ENCODE measurements at regions not wholly inside any gene's neighbourhood (a gene's known extent, or its start where the extent isn't known, plus 50 kb on each side); places are given as distances from the start of the nearest gene placed in this dataset.

DNA sequence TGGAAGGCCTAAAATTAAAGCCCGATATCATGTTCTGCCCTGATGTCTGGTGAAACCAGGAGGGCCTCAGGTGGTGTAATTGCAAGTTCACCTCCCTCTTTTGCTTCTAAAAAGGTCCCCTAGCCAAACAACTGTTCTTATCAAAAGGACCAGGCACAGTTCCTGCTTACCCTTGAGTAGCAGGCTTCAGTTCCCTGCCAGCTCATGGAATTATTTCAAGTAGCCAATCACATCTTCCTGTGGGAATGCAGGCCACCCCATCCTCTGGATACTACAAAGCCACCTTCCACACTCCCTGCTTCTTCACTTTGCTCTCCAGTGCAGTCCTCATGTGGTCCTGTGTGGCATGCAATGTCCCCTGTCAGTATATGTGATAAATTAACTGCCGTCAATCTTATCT lies 97.7 kb upstream of the GALNT17 start:
- H3K4me3 ChIP-seq: no peak overlapping the region
- in situ Hi-C loops (cut with MboI): no loop called here
- no peak overlapping the region for H2AFZ ChIP-seq
- no peaks in the 10 kb centered on the region for H3K9me3 ChIP-seq (ENCODE audit: low read depth)
- H3K4me2 ChIP-seq (ENCODE audit: unreplicated experiment): no peak overlapping the region
- H3K9ac ChIP-seq: no peak overlapping the region
- H3K9me2 ChIP-seq (ENCODE audit: insufficient read depth): no peaks in the 10 kb centered on the region
- TF ChIP-seq EZH2phosphoT487 (IDR thresholded peaks at IDR 0.05; ENCODE audit: insufficient read depth, low read depth): no peak
- no peak for TF ChIP-seq EZH2 (IDR thresholded peaks at IDR 0.05; ENCODE audit: insufficient read depth, poor library complexity, severe bottlenecking)
- no peaks in the 10 kb centered on the region for H3K79me2 ChIP-seq (ENCODE audit: insufficient read depth)
- no peaks in the 10 kb centered on the region for H3K27me3 ChIP-seq (replicated peaks; ENCODE audit: insufficient read depth)
- no peaks in the 10 kb centered on the region for H4K20me1 ChIP-seq (ENCODE audit: insufficient read depth)
- no peak for DNase-seq
- no peaks in the 10 kb centered on the region for H3K4me1 ChIP-seq (ENCODE audit: insufficient read depth)
- no peak overlapping the region for H3K27ac ChIP-seq
- WGBS, 2 experiments (ENCODE audit: low coverage in 1 of 2, low lambda C conversion rate in 2 of 2, missing lambda C conversion rate in 2 of 2): 64 to 68% methylated on average over 2 of the region's 2 CpGs
- no peaks in the 10 kb centered on the region for H3F3A ChIP-seq (ENCODE audit: insufficient read depth)
- H3K36me3 ChIP-seq (ENCODE audit: low read depth): no peaks in the 10 kb centered on the region

DNA sequence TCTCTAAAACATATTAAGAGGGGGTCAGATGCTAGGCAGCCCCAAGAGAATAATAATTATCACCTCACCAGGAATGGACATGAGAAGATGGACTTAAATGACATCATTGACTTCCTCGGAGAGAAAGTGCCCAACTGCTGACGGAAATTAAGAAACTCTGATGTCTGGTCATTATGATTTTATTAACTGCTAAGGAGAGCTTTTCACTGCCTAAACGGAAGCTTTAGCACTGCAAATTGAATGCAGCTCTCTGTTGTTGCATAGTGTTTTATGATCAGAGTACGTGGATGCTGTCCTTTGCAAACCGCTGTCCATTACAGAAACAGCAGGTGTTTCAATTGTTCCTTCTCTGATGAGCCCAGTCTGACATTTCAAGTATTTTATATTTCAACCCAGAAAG lies 89.4 kb upstream of the GALNT17 start:
- H3K4me2 ChIP-seq (ENCODE audit: unreplicated experiment): no peak overlapping the region
- no peaks in the 10 kb centered on the region for H4K20me1 ChIP-seq (ENCODE audit: insufficient read depth)
- in situ Hi-C loops (cut with MboI): no loop called here
- H3K4me3 ChIP-seq: no peak overlapping the region
- TF ChIP-seq EZH2 (IDR thresholded peaks at IDR 0.05; ENCODE audit: insufficient read depth, poor library complexity, severe bottlenecking) (no peak), EZH2phosphoT487 (IDR thresholded peaks at IDR 0.05; ENCODE audit: insufficient read depth, low read depth) (no peak)
- no peaks in the 10 kb centered on the region for H3K4me1 ChIP-seq (ENCODE audit: insufficient read depth)
- no peaks in the 10 kb centered on the region for H3K36me3 ChIP-seq (ENCODE audit: low read depth)
- no peak overlapping the region for H2AFZ ChIP-seq
- no peaks in the 10 kb centered on the region for H3K27me3 ChIP-seq (replicated peaks; ENCODE audit: insufficient read depth)
- H3K9ac ChIP-seq: no peak overlapping the region
- no peaks in the 10 kb centered on the region for H3K9me3 ChIP-seq (ENCODE audit: low read depth)
- 25 to 28% methylated on average over 5 of the region's 5 CpGs for WGBS, 2 experiments (ENCODE audit: low coverage in 1 of 2, low lambda C conversion rate in 2 of 2, missing lambda C conversion rate in 2 of 2)
- no peak for DNase-seq
- no peaks in the 10 kb centered on the region for H3F3A ChIP-seq (ENCODE audit: insufficient read depth)
- no peaks in the 10 kb centered on the region for H3K9me2 ChIP-seq (ENCODE audit: insufficient read depth)
- H3K79me2 ChIP-seq (ENCODE audit: insufficient read depth): no peaks in the 10 kb centered on the region
- no peak overlapping the region for H3K27ac ChIP-seq

DNA sequence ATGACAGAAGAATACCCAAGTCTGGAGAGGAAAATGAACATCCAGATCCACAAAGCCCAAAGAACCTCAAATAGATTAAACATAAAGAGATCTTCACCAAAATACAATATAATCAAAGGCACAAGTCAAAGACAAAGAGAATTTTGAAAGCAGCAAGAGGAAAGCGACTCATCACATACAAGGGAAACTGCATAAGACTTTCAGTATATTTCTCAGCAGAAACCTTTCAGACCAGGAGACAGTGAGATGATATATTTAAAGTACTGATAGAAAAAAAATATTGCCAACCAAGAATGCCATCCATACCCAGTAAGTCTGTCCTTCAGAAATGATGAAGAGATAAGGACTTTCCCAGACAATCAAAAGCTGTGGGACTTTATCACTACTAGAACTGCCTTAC lies 81.5 kb upstream of the GALNT17 start:
- no peak overlapping the region for H3K27ac ChIP-seq
- H3K4me3 ChIP-seq: no peak overlapping the region
- no peak overlapping the region for H2AFZ ChIP-seq
- H3K9me2 ChIP-seq (ENCODE audit: insufficient read depth): no peaks in the 10 kb centered on the region
- no peaks in the 10 kb centered on the region for H3F3A ChIP-seq (ENCODE audit: insufficient read depth)
- H3K4me1 ChIP-seq (ENCODE audit: insufficient read depth): no peaks in the 10 kb centered on the region
- no peaks in the 10 kb centered on the region for H3K27me3 ChIP-seq (replicated peaks; ENCODE audit: insufficient read depth)
- 12 to 13% methylated on average over 1 of the region's 1 CpG for WGBS, 2 experiments (ENCODE audit: low coverage in 1 of 2, low lambda C conversion rate in 2 of 2, missing lambda C conversion rate in 2 of 2)
- H3K79me2 ChIP-seq (ENCODE audit: insufficient read depth): no peaks in the 10 kb centered on the region
- H3K9me3 ChIP-seq (ENCODE audit: low read depth): no peaks in the 10 kb centered on the region
- DNase-seq: no peak
- in situ Hi-C loops (cut with MboI): no loop called here
- no peaks in the 10 kb centered on the region for H3K36me3 ChIP-seq (ENCODE audit: low read depth)
- TF ChIP-seq EZH2phosphoT487 (IDR thresholded peaks at IDR 0.05; ENCODE audit: insufficient read depth, low read depth) (no peak), EZH2 (IDR thresholded peaks at IDR 0.05; ENCODE audit: insufficient read depth, poor library complexity, severe bottlenecking) (no peak)
- no peak overlapping the region for H3K4me2 ChIP-seq (ENCODE audit: unreplicated experiment)
- H4K20me1 ChIP-seq (ENCODE audit: insufficient read depth): no peaks in the 10 kb centered on the region
- no peak overlapping the region for H3K9ac ChIP-seq

DNA sequence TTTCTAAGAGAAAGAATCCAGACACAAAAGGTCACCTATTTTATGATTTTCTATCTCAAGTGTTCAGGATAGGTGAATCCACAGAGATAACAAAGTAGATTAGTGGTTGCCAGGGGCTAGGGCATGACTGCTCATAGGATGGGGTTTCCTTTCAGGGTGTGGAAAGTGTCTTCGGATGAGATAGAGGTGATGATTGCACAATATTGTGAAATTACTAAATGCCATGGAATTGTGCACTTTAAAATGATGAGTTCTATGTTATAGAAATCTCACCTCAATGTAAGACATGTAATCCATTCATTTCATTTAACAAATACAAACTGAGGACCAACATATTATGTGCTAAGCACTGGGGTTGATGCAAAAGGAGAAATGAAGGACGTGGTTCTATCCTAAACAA lies 76.4 kb upstream of the GALNT17 start:
- no peaks in the 10 kb centered on the region for H3F3A ChIP-seq (ENCODE audit: insufficient read depth)
- WGBS, 2 experiments (ENCODE audit: low coverage in 1 of 2, low lambda C conversion rate in 2 of 2, missing lambda C conversion rate in 2 of 2): 5 to 11% methylated on average over 2 of the region's 2 CpGs
- no peak overlapping the region for H3K9ac ChIP-seq
- in situ Hi-C loops (cut with MboI): no loop called here
- TF ChIP-seq EZH2 (IDR thresholded peaks at IDR 0.05; ENCODE audit: insufficient read depth, poor library complexity, severe bottlenecking) (no peak), EZH2phosphoT487 (IDR thresholded peaks at IDR 0.05; ENCODE audit: insufficient read depth, low read depth) (no peak)
- H2AFZ ChIP-seq: no peak overlapping the region
- H3K4me2 ChIP-seq (ENCODE audit: unreplicated experiment): no peak overlapping the region
- no peaks in the 10 kb centered on the region for H3K27me3 ChIP-seq (replicated peaks; ENCODE audit: insufficient read depth)
- H4K20me1 ChIP-seq (ENCODE audit: insufficient read depth): no peaks in the 10 kb centered on the region
- H3K27ac ChIP-seq: no peak overlapping the region
- H3K9me2 ChIP-seq (ENCODE audit: insufficient read depth): no peaks in the 10 kb centered on the region
- no peak overlapping the region for H3K4me3 ChIP-seq
- no peaks in the 10 kb centered on the region for H3K79me2 ChIP-seq (ENCODE audit: insufficient read depth)
- H3K36me3 ChIP-seq (ENCODE audit: low read depth): no peaks in the 10 kb centered on the region
- no peak for DNase-seq
- H3K4me1 ChIP-seq (ENCODE audit: insufficient read depth): no peaks in the 10 kb centered on the region
- H3K9me3 ChIP-seq (ENCODE audit: low read depth): no peaks in the 10 kb centered on the region

All from GM23248 (cell line).